ENCODE measurements at regions not wholly inside any gene's neighbourhood (a gene's known extent, or its start where the extent isn't known, plus 50 kb on each side); places are given as distances from the start of the nearest gene placed in this dataset.
A peak's percentile ranks its signal among the peaks of the same experiment; 100 is the strongest.

- DNase-seq (ENCODE audit: low read depth), result no peak
Observed at GRCh38 chr16:86747761-86748160, 169.4 kb downstream of the FOXL1 start.

GRCh38 chr16:86748652-86749051 lies 170.3 kb downstream of the FOXL1 start:
- no peak for DNase-seq (ENCODE audit: low read depth)

GRCh38 chr16:86751076-86752030 lies 173.0 kb downstream of the FOXL1 start:
- peak; percentile 86 for DNase-seq (ENCODE audit: low read depth)

GRCh38 chr16:86752582-86753175 lies 174.3 kb downstream of the FOXL1 start:
- peak; percentile 56 for DNase-seq (ENCODE audit: low read depth)

GRCh38 chr16:86753399-86753798 lies 175.1 kb downstream of the FOXL1 start:
- no peak for DNase-seq (ENCODE audit: low read depth)

- DNase-seq (ENCODE audit: low read depth), result no peak
Observed at GRCh38 chr16:86755571-86756006, 177.2 kb downstream of the FOXL1 start.

- no peak for DNase-seq (ENCODE audit: low read depth)
Observed at GRCh38 chr16:86756882-86757703, 178.7 kb downstream of the FOXL1 start.

- DNase-seq (ENCODE audit: low read depth), result no peak
Observed at GRCh38 chr16:86757704-86758040, 179.3 kb downstream of the FOXL1 start.

GRCh38 chr16:86758932-86759331 lies 180.6 kb downstream of the FOXL1 start:
- DNase-seq (ENCODE audit: low read depth), result no peak

GRCh38 chr16:86761111-86762031 lies 183.0 kb downstream of the FOXL1 start:
- DNase-seq (ENCODE audit: low read depth), result peak; percentile 64

GRCh38 chr16:86762095-86762494 lies 183.7 kb downstream of the FOXL1 start:
- DNase-seq (ENCODE audit: low read depth), result no peak

GRCh38 chr16:86763819-86764218 lies 185.5 kb downstream of the FOXL1 start:
- no peak for DNase-seq (ENCODE audit: low read depth)

GRCh38 chr16:86764551-86764950 lies 186.2 kb downstream of the FOXL1 start:
- no peak for DNase-seq (ENCODE audit: low read depth)

- DNase-seq (ENCODE audit: low read depth), result no peak
Observed at GRCh38 chr16:86765389-86766026, 187.2 kb downstream of the FOXL1 start.

- no peak for DNase-seq (ENCODE audit: low read depth)
Observed at GRCh38 chr16:86766700-86767099, 188.4 kb downstream of the FOXL1 start.

- DNase-seq (ENCODE audit: low read depth), result no peak
Observed at GRCh38 chr16:86768228-86768791, 190.0 kb downstream of the FOXL1 start.

GRCh38 chr16:86768999-86769398 lies 190.7 kb downstream of the FOXL1 start:
- no peak for DNase-seq (ENCODE audit: low read depth)

GRCh38 chr16:86771506-86772460 lies 193.4 kb downstream of the FOXL1 start:
- no peak for DNase-seq (ENCODE audit: low read depth)

- no peak for DNase-seq (ENCODE audit: low read depth)
Observed at GRCh38 chr16:86772671-86773353, 194.5 kb downstream of the FOXL1 start.
